ENCODE measurements at regions not wholly inside any gene's neighbourhood (a gene's known extent, or its start where the extent isn't known, plus 50 kb on each side); places are given as distances from the start of the nearest gene placed in this dataset.

DNA sequence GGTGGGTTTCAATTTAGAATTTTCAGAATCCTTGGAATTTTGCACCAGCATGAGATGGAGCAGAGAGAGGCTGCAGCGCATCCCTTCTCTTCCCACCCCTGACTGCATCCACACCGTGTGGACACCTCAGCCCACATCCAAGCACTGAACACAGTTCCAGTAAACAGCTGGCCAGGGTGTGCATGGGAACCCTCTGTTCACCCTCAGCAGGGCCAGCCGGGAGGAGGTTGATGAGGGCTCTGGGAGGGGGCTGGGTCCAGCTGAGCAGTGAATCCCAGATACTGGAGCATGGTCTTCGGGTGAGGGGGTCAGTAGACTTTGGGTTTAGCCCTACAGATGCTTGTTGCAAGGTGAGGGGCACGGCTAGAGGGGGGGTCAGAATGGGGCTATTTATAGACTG is 85.8 kb downstream of the RPLP1 start:
- TF ChIP-seq, protein P1, sequence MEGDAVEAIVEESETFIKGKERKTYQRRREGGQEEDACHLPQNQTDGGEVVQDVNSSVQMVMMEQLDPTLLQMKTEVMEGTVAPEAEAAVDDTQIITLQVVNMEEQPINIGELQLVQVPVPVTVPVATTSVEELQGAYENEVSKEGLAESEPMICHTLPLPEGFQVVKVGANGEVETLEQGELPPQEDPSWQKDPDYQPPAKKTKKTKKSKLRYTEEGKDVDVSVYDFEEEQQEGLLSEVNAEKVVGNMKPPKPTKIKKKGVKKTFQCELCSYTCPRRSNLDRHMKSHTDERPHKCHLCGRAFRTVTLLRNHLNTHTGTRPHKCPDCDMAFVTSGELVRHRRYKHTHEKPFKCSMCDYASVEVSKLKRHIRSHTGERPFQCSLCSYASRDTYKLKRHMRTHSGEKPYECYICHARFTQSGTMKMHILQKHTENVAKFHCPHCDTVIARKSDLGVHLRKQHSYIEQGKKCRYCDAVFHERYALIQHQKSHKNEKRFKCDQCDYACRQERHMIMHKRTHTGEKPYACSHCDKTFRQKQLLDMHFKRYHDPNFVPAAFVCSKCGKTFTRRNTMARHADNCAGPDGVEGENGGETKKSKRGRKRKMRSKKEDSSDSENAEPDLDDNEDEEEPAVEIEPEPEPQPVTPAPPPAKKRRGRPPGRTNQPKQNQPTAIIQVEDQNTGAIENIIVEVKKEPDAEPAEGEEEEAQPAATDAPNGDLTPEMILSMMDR (IDR thresholded peaks at IDR 0.05) = no peak
- TF ChIP-seq POLR2A (IDR thresholded peaks at IDR 0.05) = no peak
